Keratinocyte (primary cell): ENCODE measurements at regions not wholly inside any gene's neighbourhood (a gene's known extent, or its start where the extent isn't known, plus 50 kb on each side); places are given as distances from the start of the nearest gene placed in this dataset.

Experiments
- CTCF ChIP-seq, 3 experiments: IDR thresholded peaks in 1 of 3; conservative IDR thresholded peaks in 1 of 3; optimal IDR thresholded peaks in 1 of 3; 2 replicates in 2 of 3; 3 replicates in 1 of 3; pipeline versions ENCODE3 to v1.5.1; 2011; ENCODE audit warnings: low read length in 3 of 3, mild to moderate bottlenecking in 3 of 3, moderate library complexity in 2 of 3, control low read depth in 1 of 3, inconsistent platforms in 1 of 3; ENCODE audit not compliant: insufficient read depth in 2 of 3; ENCODE audit errors: extremely low read depth in 1 of 3
- EZH2 ChIP-seq: IDR thresholded peaks from one replicate; pipeline ENCODE4 v1.6.1; 2012; ENCODE audit warnings: inconsistent platforms, mild to moderate bottlenecking, low read length, moderate library complexity

GRCh38 chr1:25088180-25088701 is 144.1 kb downstream of the SYF2 start:
- TF ChIP-seq CTCF (optimal IDR thresholded peaks at IDR 0.05 in 1 of 3, IDR thresholded peaks at IDR 0.05 in 1 of 3, conservative IDR thresholded peaks at IDR 0.05 in 1 of 3; ENCODE audit: extremely low read depth in 1 of 3, insufficient read depth in 2 of 3, low read length in 3 of 3) = no peak
- no peak for TF ChIP-seq EZH2
